ENCODE measurements at regions not wholly inside any gene's neighbourhood (a gene's known extent, or its start where the extent isn't known, plus 50 kb on each side); places are given as distances from the start of the nearest gene placed in this dataset.

DNA sequence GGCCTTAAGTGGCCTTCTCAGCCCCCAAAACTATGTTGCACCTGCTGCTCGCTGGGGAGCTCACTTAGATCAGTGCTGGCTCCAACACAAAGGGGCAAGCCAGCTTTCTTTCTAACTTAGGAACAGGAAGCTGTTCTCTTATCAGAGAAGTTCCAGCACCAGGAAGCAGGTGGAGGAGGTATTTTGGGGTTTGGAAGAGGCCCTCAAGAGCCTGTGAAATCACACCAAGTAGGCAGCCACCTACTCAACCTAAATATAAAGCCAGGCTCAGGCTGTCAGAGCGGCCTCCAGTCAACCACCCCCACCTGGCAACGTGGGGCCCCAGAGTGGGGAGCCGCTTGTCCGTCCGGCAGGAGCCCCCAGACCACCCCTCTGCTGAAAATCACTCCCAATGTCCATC is 152.8 kb downstream of the OLFM1 start:
- TF ChIP-seq, protein P1, sequence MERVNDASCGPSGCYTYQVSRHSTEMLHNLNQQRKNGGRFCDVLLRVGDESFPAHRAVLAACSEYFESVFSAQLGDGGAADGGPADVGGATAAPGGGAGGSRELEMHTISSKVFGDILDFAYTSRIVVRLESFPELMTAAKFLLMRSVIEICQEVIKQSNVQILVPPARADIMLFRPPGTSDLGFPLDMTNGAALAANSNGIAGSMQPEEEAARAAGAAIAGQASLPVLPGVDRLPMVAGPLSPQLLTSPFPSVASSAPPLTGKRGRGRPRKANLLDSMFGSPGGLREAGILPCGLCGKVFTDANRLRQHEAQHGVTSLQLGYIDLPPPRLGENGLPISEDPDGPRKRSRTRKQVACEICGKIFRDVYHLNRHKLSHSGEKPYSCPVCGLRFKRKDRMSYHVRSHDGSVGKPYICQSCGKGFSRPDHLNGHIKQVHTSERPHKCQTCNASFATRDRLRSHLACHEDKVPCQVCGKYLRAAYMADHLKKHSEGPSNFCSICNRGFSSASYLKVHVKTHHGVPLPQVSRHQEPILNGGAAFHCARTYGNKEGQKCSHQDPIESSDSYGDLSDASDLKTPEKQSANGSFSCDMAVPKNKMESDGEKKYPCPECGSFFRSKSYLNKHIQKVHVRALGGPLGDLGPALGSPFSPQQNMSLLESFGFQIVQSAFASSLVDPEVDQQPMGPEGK (CRISPR knock-in tag; IDR thresholded peaks at IDR 0.05; ENCODE audit: borderline replicate concordance), result no peak
- no peak for TF ChIP-seq SMARCA4 (IDR thresholded peaks at IDR 0.05)
- TF ChIP-seq, protein P2, sequence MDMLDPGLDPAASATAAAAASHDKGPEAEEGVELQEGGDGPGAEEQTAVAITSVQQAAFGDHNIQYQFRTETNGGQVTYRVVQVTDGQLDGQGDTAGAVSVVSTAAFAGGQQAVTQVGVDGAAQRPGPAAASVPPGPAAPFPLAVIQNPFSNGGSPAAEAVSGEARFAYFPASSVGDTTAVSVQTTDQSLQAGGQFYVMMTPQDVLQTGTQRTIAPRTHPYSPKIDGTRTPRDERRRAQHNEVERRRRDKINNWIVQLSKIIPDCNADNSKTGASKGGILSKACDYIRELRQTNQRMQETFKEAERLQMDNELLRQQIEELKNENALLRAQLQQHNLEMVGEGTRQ (CRISPR knock-in tag; IDR thresholded peaks at IDR 0.05), result no peak
- TF ChIP-seq SP2 (IDR thresholded peaks at IDR 0.05; ENCODE audit: extremely low read depth, low read depth, low read length, poor library complexity, severe bottlenecking), result no peak

All from K562 (cell line).